ENCODE measurements at regions not wholly inside any gene's neighbourhood (a gene's known extent, or its start where the extent isn't known, plus 50 kb on each side); places are given as distances from the start of the nearest gene placed in this dataset.

DNA sequence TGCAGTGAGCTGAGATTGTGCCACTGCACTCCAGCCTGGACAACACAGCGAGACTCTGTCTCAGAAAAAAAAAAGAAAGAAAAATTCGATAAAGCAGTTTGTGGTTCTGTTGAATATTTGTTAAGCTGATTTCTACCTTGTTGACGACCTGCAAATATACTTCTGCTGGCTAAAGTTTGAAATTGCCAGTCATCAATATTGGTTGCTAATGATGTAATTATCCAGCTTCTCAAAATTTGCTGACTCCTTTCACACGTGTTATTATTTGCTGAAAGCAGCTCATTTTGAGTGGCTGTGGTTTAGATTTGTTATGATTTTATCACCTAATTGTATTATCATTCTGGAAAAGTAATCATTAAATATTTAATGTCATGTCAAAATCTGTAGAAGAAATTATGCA, 774.3 kb downstream of the QKI start (continued):
- TF ChIP-seq, protein P1, sequence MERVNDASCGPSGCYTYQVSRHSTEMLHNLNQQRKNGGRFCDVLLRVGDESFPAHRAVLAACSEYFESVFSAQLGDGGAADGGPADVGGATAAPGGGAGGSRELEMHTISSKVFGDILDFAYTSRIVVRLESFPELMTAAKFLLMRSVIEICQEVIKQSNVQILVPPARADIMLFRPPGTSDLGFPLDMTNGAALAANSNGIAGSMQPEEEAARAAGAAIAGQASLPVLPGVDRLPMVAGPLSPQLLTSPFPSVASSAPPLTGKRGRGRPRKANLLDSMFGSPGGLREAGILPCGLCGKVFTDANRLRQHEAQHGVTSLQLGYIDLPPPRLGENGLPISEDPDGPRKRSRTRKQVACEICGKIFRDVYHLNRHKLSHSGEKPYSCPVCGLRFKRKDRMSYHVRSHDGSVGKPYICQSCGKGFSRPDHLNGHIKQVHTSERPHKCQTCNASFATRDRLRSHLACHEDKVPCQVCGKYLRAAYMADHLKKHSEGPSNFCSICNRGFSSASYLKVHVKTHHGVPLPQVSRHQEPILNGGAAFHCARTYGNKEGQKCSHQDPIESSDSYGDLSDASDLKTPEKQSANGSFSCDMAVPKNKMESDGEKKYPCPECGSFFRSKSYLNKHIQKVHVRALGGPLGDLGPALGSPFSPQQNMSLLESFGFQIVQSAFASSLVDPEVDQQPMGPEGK (CRISPR knock-in tag; IDR thresholded peaks at IDR 0.05; ENCODE audit: borderline replicate concordance), result no peak
- no peak for TF ChIP-seq TCF4 (CRISPR knock-in tag; IDR thresholded peaks at IDR 0.05; ENCODE audit: borderline replicate concordance)
- no peak for TF ChIP-seq GLIS3 (CRISPR knock-in tag; IDR thresholded peaks at IDR 0.05)

DNA sequence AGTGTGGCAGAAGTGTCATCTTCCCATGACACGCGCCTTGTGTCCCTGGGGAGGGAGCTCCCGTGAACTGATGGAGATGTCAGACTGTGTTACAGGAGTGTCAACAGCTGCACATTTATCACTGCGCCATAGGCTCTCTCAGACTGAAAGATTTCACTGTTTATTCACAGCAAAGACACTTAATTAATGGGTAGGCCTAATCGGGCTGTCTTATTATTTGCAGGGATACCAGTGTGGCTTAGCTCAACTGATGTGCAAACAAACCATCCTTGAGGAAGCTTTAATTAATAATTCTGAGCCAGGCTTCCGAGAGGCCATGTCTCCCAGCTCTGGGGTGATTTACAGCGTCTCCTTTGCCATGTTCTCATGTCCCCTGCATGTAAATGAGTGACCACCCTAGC, 771.0 kb downstream of the QKI start:
- ATAC-seq, result no peak
- no peak for TF ChIP-seq TOX (CRISPR knock-in tag; IDR thresholded peaks at IDR 0.05; ENCODE audit: borderline replicate concordance)
- TF ChIP-seq, protein P2, sequence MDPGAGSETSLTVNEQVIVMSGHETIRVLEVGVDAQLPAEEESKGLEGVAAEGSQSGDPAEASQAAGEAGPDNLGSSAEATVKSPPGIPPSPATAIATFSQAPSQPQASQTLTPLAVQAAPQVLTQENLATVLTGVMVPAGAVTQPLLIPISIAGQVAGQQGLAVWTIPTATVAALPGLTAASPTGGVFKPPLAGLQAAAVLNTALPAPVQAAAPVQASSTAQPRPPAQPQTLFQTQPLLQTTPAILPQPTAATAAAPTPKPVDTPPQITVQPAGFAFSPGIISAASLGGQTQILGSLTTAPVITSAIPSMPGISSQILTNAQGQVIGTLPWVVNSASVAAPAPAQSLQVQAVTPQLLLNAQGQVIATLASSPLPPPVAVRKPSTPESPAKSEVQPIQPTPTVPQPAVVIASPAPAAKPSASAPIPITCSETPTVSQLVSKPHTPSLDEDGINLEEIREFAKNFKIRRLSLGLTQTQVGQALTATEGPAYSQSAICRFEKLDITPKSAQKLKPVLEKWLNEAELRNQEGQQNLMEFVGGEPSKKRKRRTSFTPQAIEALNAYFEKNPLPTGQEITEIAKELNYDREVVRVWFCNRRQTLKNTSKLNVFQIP (CRISPR knock-in tag; IDR thresholded peaks at IDR 0.05; ENCODE audit: borderline replicate concordance, low read depth), result no peak
- TF ChIP-seq, protein P3, sequence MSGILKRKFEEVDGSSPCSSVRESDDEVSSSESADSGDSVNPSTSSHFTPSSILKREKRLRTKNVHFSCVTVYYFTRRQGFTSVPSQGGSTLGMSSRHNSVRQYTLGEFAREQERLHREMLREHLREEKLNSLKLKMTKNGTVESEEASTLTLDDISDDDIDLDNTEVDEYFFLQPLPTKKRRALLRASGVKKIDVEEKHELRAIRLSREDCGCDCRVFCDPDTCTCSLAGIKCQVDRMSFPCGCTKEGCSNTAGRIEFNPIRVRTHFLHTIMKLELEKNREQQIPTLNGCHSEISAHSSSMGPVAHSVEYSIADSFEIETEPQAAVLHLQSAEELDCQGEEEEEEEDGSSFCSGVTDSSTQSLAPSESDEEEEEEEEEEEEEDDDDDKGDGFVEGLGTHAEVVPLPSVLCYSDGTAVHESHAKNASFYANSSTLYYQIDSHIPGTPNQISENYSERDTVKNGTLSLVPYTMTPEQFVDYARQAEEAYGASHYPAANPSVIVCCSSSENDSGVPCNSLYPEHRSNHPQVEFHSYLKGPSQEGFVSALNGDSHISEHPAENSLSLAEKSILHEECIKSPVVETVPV (CRISPR knock-in tag; IDR thresholded peaks at IDR 0.05), result no peak
- TF ChIP-seq PPARA (CRISPR knock-in tag; IDR thresholded peaks at IDR 0.05; ENCODE audit: borderline replicate concordance), result no peak
- no peak for TF ChIP-seq GLIS3 (CRISPR knock-in tag; IDR thresholded peaks at IDR 0.05)
- TF ChIP-seq TCF4 (CRISPR knock-in tag; IDR thresholded peaks at IDR 0.05; ENCODE audit: borderline replicate concordance), result no peak
- no peak for TF ChIP-seq OSR1 (CRISPR knock-in tag; IDR thresholded peaks at IDR 0.05)
- TF ChIP-seq, protein P4, sequence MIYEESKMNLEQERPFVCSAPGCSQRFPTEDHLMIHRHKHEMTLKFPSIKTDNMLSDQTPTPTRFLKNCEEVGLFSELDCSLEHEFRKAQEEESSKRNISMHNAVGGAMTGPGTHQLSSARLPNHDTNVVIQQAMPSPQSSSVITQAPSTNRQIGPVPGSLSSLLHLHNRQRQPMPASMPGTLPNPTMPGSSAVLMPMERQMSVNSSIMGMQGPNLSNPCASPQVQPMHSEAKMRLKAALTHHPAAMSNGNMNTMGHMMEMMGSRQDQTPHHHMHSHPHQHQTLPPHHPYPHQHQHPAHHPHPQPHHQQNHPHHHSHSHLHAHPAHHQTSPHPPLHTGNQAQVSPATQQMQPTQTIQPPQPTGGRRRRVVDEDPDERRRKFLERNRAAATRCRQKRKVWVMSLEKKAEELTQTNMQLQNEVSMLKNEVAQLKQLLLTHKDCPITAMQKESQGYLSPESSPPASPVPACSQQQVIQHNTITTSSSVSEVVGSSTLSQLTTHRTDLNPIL (CRISPR knock-in tag; IDR thresholded peaks at IDR 0.05; ENCODE audit: low read depth), result no peak
- TF ChIP-seq ZC3H10 (CRISPR knock-in tag; IDR thresholded peaks at IDR 0.05), result no peak
- TF ChIP-seq CSDC2 (CRISPR knock-in tag; IDR thresholded peaks at IDR 0.05), result no peak
- no peak for TF ChIP-seq BACH2 (CRISPR knock-in tag; IDR thresholded peaks at IDR 0.05; ENCODE audit: borderline replicate concordance)

DNA sequence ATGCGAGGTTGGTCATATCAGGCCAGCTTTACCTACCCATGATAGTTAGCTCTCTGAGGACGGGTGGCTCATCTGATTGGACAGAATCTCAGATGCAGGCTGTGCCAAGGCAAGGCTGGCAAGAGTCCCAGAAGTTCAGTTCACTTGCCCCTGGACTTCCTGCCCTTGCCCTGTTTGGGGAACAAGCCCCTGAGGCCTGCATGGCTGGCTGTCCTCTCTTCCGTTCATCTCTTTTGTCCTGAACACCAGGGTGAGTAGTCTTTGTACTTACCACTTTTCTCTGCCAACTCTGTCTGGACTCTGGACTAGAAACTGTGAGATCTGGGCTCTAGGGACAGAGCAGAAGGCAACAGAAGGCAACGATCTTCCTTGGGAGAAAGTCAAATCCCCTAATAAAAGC, 769.9 kb downstream of the QKI start:
- ATAC-seq, result no peak
- TF ChIP-seq ARNTL (CRISPR knock-in tag; IDR thresholded peaks at IDR 0.05; ENCODE audit: borderline replicate concordance, low read depth), result no peak
- TF ChIP-seq SNAI2 (CRISPR knock-in tag; IDR thresholded peaks at IDR 0.05), result no peak
- TF ChIP-seq ZNF70 (CRISPR knock-in tag; IDR thresholded peaks at IDR 0.05), result no peak
- TF ChIP-seq ZC3H10 (CRISPR knock-in tag; IDR thresholded peaks at IDR 0.05), result no peak
- no peak for TF ChIP-seq PPARA (CRISPR knock-in tag; IDR thresholded peaks at IDR 0.05; ENCODE audit: borderline replicate concordance)
- no peak for TF ChIP-seq ZFP30 (CRISPR knock-in tag; IDR thresholded peaks at IDR 0.05)
- TF ChIP-seq TOX (CRISPR knock-in tag; IDR thresholded peaks at IDR 0.05; ENCODE audit: borderline replicate concordance), result no peak
- TF ChIP-seq, protein P1 (CRISPR knock-in tag; IDR thresholded peaks at IDR 0.05; ENCODE audit: borderline replicate concordance), result no peak
- TF ChIP-seq TCF4 (CRISPR knock-in tag; IDR thresholded peaks at IDR 0.05; ENCODE audit: borderline replicate concordance), result no peak

DNA sequence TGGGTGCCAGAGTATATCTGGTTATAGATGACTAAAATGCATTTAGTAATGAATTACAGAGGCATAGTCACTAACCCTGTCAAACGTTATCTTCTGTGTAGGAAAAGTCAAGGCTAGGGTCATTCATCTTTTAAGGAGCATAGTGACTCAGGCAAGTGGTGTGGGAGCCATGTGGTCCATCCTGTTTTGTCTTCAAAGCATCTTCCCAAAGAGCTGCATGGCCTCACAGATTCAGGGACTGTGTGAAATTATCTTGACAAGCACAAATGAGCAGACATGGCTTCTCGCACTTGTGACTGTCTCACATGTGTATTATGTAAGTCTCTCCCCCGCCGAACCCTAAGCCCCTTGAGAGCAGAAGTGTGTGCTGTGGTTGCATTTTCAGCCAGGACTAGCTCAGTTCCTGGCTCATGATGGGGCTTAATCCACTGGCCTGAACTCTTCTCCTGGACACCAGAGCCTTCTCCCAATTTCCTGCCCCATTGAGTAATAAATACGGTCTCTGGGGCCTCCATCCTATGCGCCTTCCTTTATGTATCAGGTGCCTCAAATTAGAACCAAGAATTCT, 769.1 kb downstream of the QKI start:
- ATAC-seq, result no peak
- TF ChIP-seq ARNTL (CRISPR knock-in tag; IDR thresholded peaks at IDR 0.05; ENCODE audit: borderline replicate concordance, low read depth) (no peak), ZNF70 (CRISPR knock-in tag; IDR thresholded peaks at IDR 0.05) (no peak), TCF4 (CRISPR knock-in tag; IDR thresholded peaks at IDR 0.05; ENCODE audit: borderline replicate concordance) (no peak)

Data from SK-N-SH treated with all-trans-retinoic acid at 6 μM for 48 hours (cell line).